HEK293T (cell line): ENCODE measurements at regions not wholly inside any gene's neighbourhood (a gene's known extent, or its start where the extent isn't known, plus 50 kb on each side); places are given as distances from the start of the nearest gene placed in this dataset.

ENCODE experiments used
- BHLHE40 ChIP-seq: fragments of 450-650 bp; IDR thresholded peaks from 2 replicates; pipeline ENCODE4 v1.6.1; 2016; ENCODE audit warnings: mild to moderate bottlenecking, moderate library complexity, borderline replicate concordance
- SUZ12 ChIP-seq: fragments of 450-650 bp; IDR thresholded peaks from 2 replicates; pipeline ENCODE4 v1.6.1; 2016; ENCODE audit warnings: mild to moderate bottlenecking

- no peak for TF ChIP-seq BHLHE40
- no peak for TF ChIP-seq SUZ12
Measured at GRCh38 chrX:47771473-47771872, 65.2 kb upstream of the ZNF81 start.
